GM18505 (cell line): ENCODE measurements at regions not wholly inside any gene's neighbourhood (a gene's known extent, or its start where the extent isn't known, plus 50 kb on each side); places are given as distances from the start of the nearest gene placed in this dataset.
"Not testable (repeated sequence)": the region's sequence is repeated elsewhere in the genome, so short reads cannot be mapped to it uniquely, and the experiment has no call there.

Experiments used
- ATAC-seq: cut with Tn5 transposase; IDR thresholded peaks from one replicate; pipeline ENCODE4 v1.9.1; 2021; ENCODE audit not compliant: unreplicated experiment
- POLR2A ChIP-seq: IDR thresholded peaks from 4 replicates; pipeline ENCODE4 v1.6.1; 2011; ENCODE audit warnings: borderline replicate concordance; ENCODE audit not compliant: insufficient read depth, insufficient read length; ENCODE audit errors: extremely low read depth

- ATAC-seq, result no peak
- no peak for TF ChIP-seq POLR2A
Observed at GRCh38 chr16:50453446-50453845, 84.7 kb upstream of the BRD7 start.

GRCh38 chr16:50451951-50452508, 83.2 kb upstream of the BRD7 start:
- TF ChIP-seq POLR2A, result no peak
- no peak for ATAC-seq

- ATAC-seq, result no peak
- TF ChIP-seq POLR2A, result no peak
Observed at GRCh38 chr16:50450957-50451356, 82.2 kb upstream of the BRD7 start.

- ATAC-seq, result no peak
- no peak for TF ChIP-seq POLR2A
Observed at GRCh38 chr16:50449800-50450199, 81.0 kb upstream of the BRD7 start.

- no peak for ATAC-seq
Observed at GRCh38 chr16:50448981-50449380, 80.2 kb upstream of the BRD7 start.

GRCh38 chr16:50448522-50448921, 79.7 kb upstream of the BRD7 start:
- ATAC-seq, result no peak

More at GRCh38 chr16:50448981-50449380, 80.2 kb upstream of the BRD7 start:
- no peak for TF ChIP-seq POLR2A

GRCh38 chr16:50447386-50447785, 78.6 kb upstream of the BRD7 start:
- ATAC-seq, result not testable (repeated sequence)

More at GRCh38 chr16:50448522-50448921, 79.7 kb upstream of the BRD7 start:
- TF ChIP-seq POLR2A, result no peak

GRCh38 chr16:50446861-50447260, 78.1 kb upstream of the BRD7 start:
- ATAC-seq, result no peak
- TF ChIP-seq POLR2A, result no peak

- TF ChIP-seq POLR2A, result no peak
- no peak for ATAC-seq
Observed at GRCh38 chr16:50445621-50446555, 77.1 kb upstream of the BRD7 start.

GRCh38 chr16:50444526-50444925, 75.7 kb upstream of the BRD7 start:
- no peak for ATAC-seq
- no peak for TF ChIP-seq POLR2A

- ATAC-seq, result no peak
- no peak for TF ChIP-seq POLR2A
Observed at GRCh38 chr16:50442221-50442620, 73.4 kb upstream of the BRD7 start.

GRCh38 chr16:50441486-50442157, 72.8 kb upstream of the BRD7 start:
- no peak for TF ChIP-seq POLR2A

GRCh38 chr16:50440991-50441390, 72.2 kb upstream of the BRD7 start:
- no peak for TF ChIP-seq POLR2A
- no peak for ATAC-seq

More at GRCh38 chr16:50441486-50442157, 72.8 kb upstream of the BRD7 start:
- ATAC-seq, result no peak
